GM18511 (cell line): ENCODE measurements at regions not wholly inside any gene's neighbourhood (a gene's known extent, or its start where the extent isn't known, plus 50 kb on each side); places are given as distances from the start of the nearest gene placed in this dataset.
A peak's percentile ranks its signal among the peaks of the same experiment; 100 is the strongest.
"Not testable (repeated sequence)": the region's sequence is repeated elsewhere in the genome, so short reads cannot be mapped to it uniquely, and the experiment has no call there.

Experiments used
- ATAC-seq: cut with Tn5 transposase; IDR thresholded peaks from one replicate; pipeline ENCODE4 v1.9.1; 2021; ENCODE audit warnings: mild to moderate bottlenecking, moderate library complexity; ENCODE audit not compliant: unreplicated experiment

DNA sequence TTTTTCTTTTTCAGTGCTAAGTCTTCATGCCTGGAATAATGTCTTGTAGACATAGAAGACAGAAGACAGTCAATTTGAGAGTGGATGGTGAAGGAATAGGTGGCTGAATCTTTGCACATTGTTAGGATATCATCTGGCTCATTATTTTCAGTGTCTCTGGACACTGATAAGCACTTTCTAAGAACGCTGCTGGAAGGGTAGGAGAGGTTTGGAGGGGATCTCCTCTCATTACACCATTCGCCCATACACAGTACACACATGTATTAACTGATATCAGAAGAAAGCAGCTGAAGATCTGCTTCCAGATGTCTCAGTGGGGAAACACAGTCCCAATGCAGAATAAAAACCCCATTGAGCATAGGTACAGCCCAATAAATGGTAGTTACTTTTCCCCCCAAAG lies 461.1 kb upstream of the DCN start:
- ATAC-seq: no peak

DNA sequence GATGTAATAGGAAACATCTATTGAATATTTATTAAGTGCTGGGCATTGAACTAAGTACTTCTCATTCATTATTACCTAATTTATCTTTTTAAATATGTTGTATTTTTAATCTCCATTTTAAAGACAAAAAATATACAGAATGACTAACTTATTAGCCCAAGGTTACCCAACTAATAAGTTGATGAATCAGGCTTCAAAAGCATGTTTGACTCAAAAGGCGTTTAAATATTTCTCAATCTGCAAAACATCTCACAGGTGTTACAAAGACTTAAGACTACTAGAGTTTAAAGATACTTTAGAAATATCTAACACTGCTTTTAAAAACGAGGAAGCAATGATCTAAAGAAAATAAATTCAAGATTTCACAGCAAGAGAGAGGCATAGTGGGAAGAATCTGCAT lies 457.4 kb upstream of the DCN start:
- no peak for ATAC-seq

GRCh38 chr12:91639327-91639726 lies 456.7 kb upstream of the DCN start:
- no peak for ATAC-seq

DNA sequence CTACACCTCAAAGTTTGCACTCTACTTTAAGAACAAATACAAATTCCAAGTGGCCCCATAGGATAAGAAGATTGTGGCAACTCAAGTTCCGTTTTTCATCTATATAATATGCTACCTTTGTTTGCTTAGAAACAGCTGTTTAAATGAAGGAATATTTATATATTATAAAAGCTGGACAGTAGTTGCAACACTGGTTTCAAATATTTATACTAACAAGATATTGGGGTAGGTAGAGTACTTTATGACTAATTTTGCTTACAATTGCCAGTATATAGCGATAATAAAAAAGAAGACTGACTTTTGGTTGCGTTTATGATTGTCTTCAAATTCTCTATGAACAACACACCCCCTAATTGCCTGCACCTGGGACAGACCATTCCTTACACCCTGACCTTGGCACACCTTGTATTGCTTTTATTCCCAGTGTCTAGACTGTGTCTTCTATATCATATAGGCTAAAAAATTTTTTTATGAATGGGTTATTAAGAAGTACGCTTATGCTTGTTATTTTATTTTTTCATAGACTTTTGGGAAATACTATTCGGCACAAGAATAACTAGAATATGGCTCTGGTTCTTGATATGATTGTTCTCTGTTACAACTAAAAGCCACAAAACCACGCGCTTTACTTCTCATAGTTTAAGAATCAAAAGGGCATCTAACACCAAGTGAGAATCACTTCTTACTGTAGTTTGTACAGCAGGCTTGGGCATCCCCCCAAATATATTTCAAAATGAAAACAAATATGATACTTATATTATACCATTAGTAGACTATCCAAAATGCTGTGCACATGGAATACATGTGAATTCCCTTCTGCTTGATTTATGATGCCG lies 455.4 kb upstream of the DCN start:
- ATAC-seq: no peak

- no peak for ATAC-seq
Measured at GRCh38 chr12:91636721-91637120, 454.1 kb upstream of the DCN start.

DNA sequence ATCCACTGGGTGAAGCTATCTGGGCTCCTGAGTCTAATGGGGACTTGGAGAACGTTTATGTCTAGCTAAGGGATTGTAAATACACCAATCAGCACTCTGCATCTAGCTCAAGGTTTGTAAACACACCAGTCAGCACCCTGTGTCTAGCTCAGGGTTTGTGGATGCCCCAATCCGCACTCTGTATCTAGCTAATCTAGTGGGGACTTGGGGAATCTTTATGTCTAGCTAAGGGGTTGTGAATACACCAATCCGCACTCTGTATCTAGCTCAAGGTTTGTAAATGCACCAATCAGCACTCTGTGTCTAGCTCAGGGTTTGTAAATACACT lies 451.7 kb upstream of the DCN start:
- ATAC-seq: not testable (repeated sequence)

DNA sequence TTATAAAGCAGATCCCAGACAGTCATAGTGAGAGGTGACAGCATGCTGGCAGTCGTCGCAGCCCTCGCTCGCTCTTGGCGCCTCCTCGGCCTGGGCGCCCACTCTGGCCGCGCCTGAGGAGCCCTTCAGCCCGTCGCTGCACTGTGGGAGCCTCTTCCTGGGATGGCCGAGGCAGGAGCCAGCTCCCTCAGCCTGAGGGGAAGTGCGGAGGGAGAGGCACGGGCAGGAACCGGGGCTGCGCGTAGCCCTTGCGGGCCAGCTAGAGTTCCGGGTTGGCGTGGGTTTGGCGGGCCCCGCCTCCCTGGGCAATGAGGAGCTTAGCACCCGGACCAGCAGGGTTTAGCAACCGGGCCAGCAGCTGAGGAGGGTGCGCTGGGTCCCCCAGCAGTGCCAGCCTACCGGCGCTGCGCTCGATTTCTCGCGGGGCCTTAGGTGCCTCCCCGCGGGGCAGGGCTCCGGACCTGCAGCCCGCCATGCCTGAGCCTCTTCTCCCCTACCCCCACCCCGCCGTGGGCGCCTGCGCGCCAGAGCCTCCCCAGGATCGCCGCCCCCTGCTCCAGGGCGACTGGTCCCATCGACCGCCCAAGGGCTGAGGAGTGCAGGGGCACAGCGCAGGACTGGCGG lies 451.2 kb upstream of the DCN start:
- ATAC-seq: no peak

- no peak for ATAC-seq
Measured at GRCh38 chr12:91633206-91633605, 450.6 kb upstream of the DCN start.

DNA sequence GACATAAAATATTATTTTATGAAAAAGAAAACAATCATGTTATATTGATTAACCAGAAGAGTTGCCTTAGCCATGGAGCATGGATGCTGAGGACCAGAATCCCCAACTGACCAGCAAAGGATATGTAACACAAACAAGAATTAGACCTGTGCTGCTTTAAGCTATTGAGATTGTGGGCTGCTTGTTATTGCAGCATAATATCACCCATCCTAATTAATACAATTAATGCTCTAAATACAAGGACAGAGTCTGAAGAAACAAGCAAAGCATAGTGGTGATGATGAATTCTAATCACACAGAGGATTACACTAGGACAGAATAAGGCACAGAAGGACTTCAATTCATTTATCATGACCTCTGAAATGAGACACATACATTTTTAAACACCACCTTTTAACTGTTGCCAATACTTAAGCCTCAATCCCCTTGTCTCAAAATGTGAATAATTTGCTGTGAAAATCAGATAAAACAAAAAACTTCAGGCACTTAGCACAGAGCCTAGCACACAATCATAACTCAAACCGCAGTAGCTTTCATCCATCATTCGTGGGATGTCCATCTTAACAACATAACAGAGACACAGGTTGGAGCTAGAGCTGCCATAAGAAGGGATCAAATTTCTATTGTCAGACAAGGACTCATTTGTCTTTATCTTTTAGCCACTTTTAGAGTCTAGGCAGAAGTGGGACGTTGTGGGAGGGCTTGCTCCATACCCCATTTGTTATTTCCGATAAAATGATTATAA lies 449.6 kb upstream of the DCN start:
- ATAC-seq: no peak

GRCh38 chr12:91630596-91631293 lies 448.1 kb upstream of the DCN start:
- no peak for ATAC-seq

DNA sequence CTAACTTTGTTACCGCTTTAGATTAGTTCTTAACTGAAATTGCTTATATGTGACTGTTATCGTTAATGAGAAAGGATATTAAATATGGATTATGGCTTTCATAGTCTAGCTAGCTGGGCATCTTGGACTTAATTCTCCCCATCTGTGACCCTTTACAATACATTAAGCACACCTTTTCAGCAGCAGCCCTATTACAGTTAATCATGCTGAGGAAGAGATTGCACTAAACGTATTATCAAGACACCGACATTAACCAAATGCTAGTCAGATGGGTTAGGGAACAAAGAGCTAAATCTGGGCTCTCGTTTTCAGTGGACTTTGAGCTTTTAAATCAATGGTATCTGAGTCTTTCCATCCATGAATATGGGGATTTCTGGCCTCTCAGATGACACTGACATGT lies 447.5 kb upstream of the DCN start:
- no peak for ATAC-seq

DNA sequence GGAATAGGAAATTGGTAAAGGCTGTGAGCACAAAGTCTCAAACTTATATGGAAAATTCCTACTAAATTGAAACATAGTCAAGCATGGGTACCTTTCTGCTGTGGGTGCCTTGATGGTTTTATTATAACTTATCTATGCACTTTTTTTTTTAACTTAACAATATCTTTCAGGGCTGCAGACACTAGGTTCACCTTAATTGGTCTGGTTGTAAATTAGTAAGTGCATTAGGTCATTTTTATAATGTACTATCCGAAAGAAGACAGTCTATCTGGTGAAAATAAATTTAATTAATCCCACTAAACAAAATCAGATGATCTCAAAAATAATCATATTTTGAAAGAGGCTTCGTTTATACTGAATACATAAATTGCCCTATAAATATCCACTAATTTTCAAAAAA lies 446.8 kb upstream of the DCN start:
- no peak for ATAC-seq

GRCh38 chr12:91628656-91629055 lies 446.0 kb upstream of the DCN start:
- no peak for ATAC-seq

DNA sequence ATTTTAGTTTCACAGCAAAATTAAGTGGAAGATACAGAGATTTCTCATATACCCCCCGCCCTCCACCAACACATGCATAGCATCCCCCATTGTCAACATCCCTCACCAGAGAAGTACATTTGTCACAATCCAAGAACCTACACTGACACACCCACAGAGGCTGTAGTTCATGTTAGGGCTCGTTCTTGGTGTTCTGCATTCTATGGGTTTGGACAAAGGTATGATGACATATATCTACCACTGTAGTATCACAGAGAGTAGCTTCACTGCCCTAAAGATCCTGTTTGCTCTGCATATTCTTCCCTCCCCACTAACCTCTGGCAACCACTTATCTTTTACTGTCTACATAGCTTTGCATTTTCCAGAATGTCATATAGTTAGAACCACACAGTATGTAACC lies 444.6 kb upstream of the DCN start:
- no peak for ATAC-seq

GRCh38 chr12:91622981-91623380 lies 440.4 kb upstream of the DCN start:
- ATAC-seq: no peak

- ATAC-seq: no peak
Measured at GRCh38 chr12:91622037-91622436, 439.4 kb upstream of the DCN start.

GRCh38 chr12:91620992-91621391 lies 438.4 kb upstream of the DCN start:
- no peak for ATAC-seq

- no peak for ATAC-seq
Measured at GRCh38 chr12:91620422-91620821, 437.8 kb upstream of the DCN start.

GRCh38 chr12:91618281-91618680 lies 435.7 kb upstream of the DCN start:
- ATAC-seq: peak; percentile 68

DNA sequence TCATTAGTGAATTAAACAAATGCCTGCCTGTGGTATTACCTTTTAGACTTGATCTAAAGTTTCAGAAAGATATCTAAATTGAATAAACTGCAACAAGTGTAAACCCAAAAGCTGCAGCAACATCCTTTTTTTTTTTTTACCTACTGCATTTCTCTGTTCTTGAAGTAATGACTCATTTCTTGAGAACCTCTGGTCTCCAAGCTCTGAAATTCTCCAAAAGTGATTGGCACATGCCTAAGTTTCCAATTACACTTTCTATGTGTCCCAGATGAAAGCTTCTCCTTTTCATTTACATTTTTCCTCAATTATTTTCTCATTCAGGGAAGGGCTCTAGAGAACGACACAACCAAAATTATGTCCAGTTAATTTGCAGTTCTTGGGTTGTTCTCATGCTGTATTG lies 435.2 kb upstream of the DCN start:
- ATAC-seq: no peak

- ATAC-seq: no peak
Measured at GRCh38 chr12:91616416-91616815, 433.8 kb upstream of the DCN start.
